Lower leg skin (tissue), 4 donors: ENCODE measurements at regions not wholly inside any gene's neighbourhood (a gene's known extent, or its start where the extent isn't known, plus 50 kb on each side); places are given as distances from the start of the nearest gene placed in this dataset.

ENCODE experiments used
- DNase-seq, 2 donors: peaks; one replicate each; pipeline ENCODE4 v3.0.0-alpha.2; 2019; ENCODE audit warnings: low spot score in 2 of 2
- H3K4me3 ChIP-seq: fragments of 200-600 bp; sonication (generic); 2 replicates; pipeline ENCODE4 v1.5.1; 2017; ENCODE audit warnings: mild to moderate bottlenecking, low read depth; ENCODE audit not compliant: poor library complexity, severe bottlenecking
- POLR2A ChIP-seq, 2 donors: fragments of 450-650 bp; IDR thresholded peaks; one replicate each; pipeline ENCODE4 v1.6.1; 2016 to 2017; ENCODE audit warnings: antibody characterized with exemption in 2 of 2, mild to moderate bottlenecking in 1 of 2, moderate library complexity in 1 of 2
- WGBS, 2 donors: methylation state at CpG; one replicate each; pipeline ENCODE4 v1.1.5; 2018; 5-methylcytosine and 5-hydroxymethylcytosine counted together
- intact Hi-C: fragments of 100-400 bp; cut with DNase I; formaldehyde crosslinking; loops from one replicate; pipeline ENCODE4 v1.15.0; 2023; ENCODE audit warnings: low total_unique reads
- TF ChIP-seq, protein P1 (sequence below), 3 donors: fragments of 450-650 bp; IDR thresholded peaks; one replicate each; pipeline ENCODE4 v1.5.1; 2016; ENCODE audit warnings: antibody characterized with exemption in 3 of 3, mild to moderate bottlenecking in 3 of 3, moderate library complexity in 2 of 3

DNA sequence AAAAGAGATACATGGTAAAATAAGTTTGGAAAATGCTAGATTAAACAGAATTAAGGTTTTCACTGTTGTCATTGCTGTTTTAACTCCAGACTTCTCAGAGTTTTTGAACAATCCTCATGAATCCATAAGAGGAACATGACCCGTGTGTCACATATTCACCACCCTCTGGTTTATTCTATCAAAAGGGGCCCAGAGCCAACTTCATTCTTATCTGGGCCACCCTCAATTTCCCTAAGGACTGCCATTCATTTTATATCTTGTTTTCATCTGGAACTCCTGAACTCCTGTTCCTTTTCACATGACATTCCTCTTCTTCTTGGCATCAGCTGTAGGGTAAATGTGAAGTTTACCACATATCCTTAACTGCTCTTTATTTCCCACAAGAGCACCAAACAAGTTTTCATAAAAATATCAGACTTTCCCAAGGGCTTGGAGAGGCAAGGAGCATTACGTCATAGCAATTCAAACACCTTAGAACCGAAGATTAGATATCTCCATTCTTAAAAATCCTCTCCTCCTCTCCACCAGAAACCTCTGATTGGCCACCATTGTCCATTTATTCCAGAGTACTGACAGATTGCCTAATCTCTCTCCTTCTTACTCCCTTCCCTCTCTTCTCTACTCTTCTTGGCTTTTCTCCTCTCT, 225.2 kb downstream of the SEC23A start:
- intact Hi-C loops, result no loop called here
- TF ChIP-seq, protein P1, sequence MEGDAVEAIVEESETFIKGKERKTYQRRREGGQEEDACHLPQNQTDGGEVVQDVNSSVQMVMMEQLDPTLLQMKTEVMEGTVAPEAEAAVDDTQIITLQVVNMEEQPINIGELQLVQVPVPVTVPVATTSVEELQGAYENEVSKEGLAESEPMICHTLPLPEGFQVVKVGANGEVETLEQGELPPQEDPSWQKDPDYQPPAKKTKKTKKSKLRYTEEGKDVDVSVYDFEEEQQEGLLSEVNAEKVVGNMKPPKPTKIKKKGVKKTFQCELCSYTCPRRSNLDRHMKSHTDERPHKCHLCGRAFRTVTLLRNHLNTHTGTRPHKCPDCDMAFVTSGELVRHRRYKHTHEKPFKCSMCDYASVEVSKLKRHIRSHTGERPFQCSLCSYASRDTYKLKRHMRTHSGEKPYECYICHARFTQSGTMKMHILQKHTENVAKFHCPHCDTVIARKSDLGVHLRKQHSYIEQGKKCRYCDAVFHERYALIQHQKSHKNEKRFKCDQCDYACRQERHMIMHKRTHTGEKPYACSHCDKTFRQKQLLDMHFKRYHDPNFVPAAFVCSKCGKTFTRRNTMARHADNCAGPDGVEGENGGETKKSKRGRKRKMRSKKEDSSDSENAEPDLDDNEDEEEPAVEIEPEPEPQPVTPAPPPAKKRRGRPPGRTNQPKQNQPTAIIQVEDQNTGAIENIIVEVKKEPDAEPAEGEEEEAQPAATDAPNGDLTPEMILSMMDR (IDR thresholded peaks at IDR 0.05), result no peak
- TF ChIP-seq POLR2A (IDR thresholded peaks at IDR 0.05), result no peak
- WGBS, 2 donors, result 69 to 70% methylated on average over 3 of the region's 3 CpGs
- DNase-seq, result no peak
- H3K4me3 ChIP-seq, result no peak overlapping the region

DNA sequence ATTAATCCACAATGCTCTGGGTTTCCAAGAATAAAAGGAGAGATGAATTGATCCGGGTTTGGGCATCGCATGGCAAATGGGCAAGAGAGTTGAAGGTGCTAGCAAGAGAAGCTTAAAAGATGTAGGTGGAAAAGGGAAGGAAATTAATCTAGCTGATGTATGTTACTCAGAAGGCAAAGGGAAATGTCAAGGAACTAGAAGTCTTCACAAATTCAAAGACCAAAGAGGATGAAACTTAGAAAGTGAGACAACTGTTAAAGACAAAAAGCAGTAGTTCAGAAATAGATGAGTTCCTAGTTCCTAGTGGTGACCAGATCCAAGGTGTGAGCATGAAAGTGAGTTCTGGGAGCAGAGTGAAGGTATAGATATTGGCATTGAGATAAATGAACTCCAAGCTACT, 228.3 kb downstream of the SEC23A start:
- intact Hi-C loops, result loop anchor here (5.0 kb wide), 1 partner anchor 1302 kb away; no protein-coding TSS in a partner anchor
- DNase-seq, result no peak
- 89 to 94% methylated on average over 2 of the region's 2 CpGs for WGBS, 2 donors
- TF ChIP-seq POLR2A (IDR thresholded peaks at IDR 0.05), result no peak
- TF ChIP-seq, protein P1 (IDR thresholded peaks at IDR 0.05), result no peak
- no peak overlapping the region for H3K4me3 ChIP-seq

DNA sequence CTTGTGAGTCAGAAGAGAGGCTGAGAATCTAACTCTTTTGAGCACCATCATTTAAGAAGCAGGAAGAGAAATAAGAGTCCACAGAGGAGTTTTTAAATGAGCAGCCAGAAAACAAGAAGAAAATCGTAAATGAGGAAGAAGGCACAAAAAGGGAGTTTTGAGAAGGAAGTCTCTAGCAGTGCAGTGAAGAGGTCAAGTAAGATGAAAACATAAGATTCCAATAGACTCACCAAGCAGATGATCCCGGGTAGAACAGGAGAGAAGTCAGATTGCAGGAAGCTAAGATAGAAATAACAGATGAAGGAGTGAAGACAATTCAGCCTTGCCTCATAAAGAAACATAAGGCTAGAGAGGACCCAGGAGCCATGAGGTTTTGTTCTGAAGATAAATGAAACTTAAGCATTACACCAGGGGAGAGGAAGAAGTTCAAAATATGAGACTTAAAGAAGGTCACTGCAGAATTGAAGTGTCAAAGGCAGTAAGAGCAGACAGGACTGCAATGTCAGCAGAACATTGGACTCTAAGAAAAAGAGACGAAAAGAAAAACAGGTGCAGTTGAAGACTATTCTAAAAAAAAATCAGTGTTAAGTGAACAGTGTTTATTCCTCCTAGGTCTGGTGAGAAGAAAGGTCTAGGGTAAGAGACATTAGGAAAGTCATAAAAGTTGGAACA, 229.0 kb downstream of the SEC23A start:
- DNase-seq, result no peak
- no peak overlapping the region for H3K4me3 ChIP-seq
- WGBS, 2 donors, result 61 to 65% methylated on average over 3 of the region's 3 CpGs
- intact Hi-C loops, result loop anchor here (5.0 kb wide), 1 partner anchor 1302 kb away; no protein-coding TSS in a partner anchor
- no peak for TF ChIP-seq POLR2A (IDR thresholded peaks at IDR 0.05)
- TF ChIP-seq, protein P1 (IDR thresholded peaks at IDR 0.05), result no peak

DNA sequence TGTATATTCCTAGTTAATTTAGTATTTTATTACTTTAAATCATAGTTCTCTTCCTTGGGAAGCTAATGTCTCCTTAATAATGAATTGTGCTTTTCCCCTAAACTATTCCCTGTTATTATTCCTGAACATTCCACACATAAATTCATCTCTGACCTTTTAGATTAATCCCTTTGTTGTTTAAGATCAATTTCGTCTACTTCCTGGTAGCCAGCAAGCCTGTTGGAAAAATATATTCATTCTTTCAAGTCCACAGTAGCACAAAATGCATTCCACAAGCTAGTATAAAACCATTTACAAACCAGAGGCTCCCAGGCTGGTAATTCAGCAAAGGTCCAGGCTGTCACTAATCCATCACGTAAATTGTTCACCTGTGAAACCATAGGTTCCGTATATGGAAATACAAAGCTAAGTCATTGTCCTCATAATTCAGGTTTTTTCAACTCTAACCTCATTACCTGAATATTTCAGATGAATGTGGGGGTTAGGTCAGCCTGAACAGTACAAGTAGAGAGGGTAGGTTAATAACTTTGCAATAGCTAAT, 232.7 kb downstream of the SEC23A start:
- 84% methylated on average over 3 of the region's 3 CpGs for WGBS, 2 donors
- intact Hi-C loops, result loop anchor here (5.0 kb wide), 1 partner anchor 1298 kb away; no protein-coding TSS in a partner anchor
- no peak overlapping the region for H3K4me3 ChIP-seq
- no peak for DNase-seq
- TF ChIP-seq, protein P1 (IDR thresholded peaks at IDR 0.05), result no peak
- no peak for TF ChIP-seq POLR2A (IDR thresholded peaks at IDR 0.05)

DNA sequence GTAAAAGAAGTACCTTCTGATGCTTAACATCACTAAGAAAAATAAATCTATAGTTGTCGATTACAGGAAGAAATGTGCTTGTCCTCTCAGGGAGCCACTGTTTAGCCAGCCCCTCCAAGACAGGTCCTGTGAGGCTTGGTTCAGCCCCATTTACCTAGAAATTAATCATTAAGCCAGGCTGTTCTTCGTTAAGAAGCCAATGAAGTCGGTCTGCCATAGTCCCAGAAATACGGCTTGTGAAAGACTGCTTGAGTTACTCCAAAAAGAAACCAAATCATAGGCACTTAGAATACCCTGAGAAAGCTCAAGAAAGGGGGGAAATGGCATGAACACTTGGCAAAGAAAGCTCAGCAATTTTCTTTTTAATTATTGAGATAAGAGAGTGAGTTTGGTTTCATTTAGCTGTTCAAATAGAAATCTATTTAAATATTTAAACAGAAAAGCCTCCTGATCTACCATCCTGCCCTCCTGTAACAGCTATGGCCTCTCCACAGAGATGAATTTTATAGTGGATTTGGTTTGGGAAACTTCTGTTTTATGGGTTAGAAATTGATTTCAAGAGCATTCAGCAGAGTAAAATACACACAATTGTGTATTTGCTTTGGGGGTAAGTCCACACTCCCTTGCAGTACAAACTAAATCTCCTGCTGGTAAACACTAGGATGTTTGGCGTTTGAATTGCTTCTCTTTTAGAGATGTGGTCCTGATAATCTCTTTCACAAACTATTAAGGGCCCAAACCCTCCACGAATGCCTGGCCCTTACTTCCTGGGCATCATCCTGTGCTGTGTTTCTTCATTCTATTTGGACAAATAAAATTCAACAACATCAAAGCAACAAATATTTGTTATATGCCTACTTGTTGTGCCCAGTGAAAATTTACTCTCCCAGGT, 234.4 kb downstream of the SEC23A start:
- 81 to 85% methylated on average over 6 of the region's 6 CpGs for WGBS, 2 donors
- DNase-seq, result no peak
- H3K4me3 ChIP-seq, result no peak overlapping the region
- no peak for TF ChIP-seq POLR2A (IDR thresholded peaks at IDR 0.05)
- TF ChIP-seq, protein P1 (IDR thresholded peaks at IDR 0.05), result no peak
- intact Hi-C loops, result loop anchor here (10.0 kb wide), 2 partner anchors 144 to 964 kb away; no protein-coding TSS in a partner anchor
